GM19043 (cell line): ENCODE measurements at regions not wholly inside any gene's neighbourhood (a gene's known extent, or its start where the extent isn't known, plus 50 kb on each side); places are given as distances from the start of the nearest gene placed in this dataset.
"Not testable (repeated sequence)": the region's sequence is repeated elsewhere in the genome, so short reads cannot be mapped to it uniquely, and the experiment has no call there.

Experiments used
- ATAC-seq: cut with Tn5 transposase; IDR thresholded peaks from one replicate; pipeline ENCODE4 v1.9.1; 2021; ENCODE audit warnings: low read depth; ENCODE audit not compliant: unreplicated experiment

- no peak for ATAC-seq
Measured at GRCh38 chr4:1532549-1533395, 126.5 kb upstream of the NKX1-1 start.

GRCh38 chr4:1531683-1532548 lies 125.7 kb upstream of the NKX1-1 start:
- no peak for ATAC-seq

- no peak for ATAC-seq
Measured at GRCh38 chr4:1530356-1530755, 124.1 kb upstream of the NKX1-1 start.

GRCh38 chr4:1524761-1525160 lies 118.5 kb upstream of the NKX1-1 start:
- no peak for ATAC-seq

GRCh38 chr4:1523907-1524636 lies 117.8 kb upstream of the NKX1-1 start:
- ATAC-seq: no peak

GRCh38 chr4:1523506-1523905 lies 117.3 kb upstream of the NKX1-1 start:
- no peak for ATAC-seq

- no peak for ATAC-seq
Measured at GRCh38 chr4:1523033-1523432, 116.8 kb upstream of the NKX1-1 start.

GRCh38 chr4:1522606-1523005 lies 116.4 kb upstream of the NKX1-1 start:
- ATAC-seq: no peak

GRCh38 chr4:1521821-1522361 lies 115.6 kb upstream of the NKX1-1 start:
- no peak for ATAC-seq

GRCh38 chr4:1520795-1521576 lies 114.7 kb upstream of the NKX1-1 start:
- not testable (repeated sequence) for ATAC-seq

GRCh38 chr4:1519787-1520661 lies 113.8 kb upstream of the NKX1-1 start:
- no peak for ATAC-seq

- no peak for ATAC-seq
Measured at GRCh38 chr4:1518997-1519700, 112.9 kb upstream of the NKX1-1 start.

GRCh38 chr4:1517592-1518411 lies 111.6 kb upstream of the NKX1-1 start:
- no peak for ATAC-seq

- no peak for ATAC-seq
Measured at GRCh38 chr4:1516881-1517480, 110.7 kb upstream of the NKX1-1 start.

GRCh38 chr4:1516261-1516660 lies 110.0 kb upstream of the NKX1-1 start:
- ATAC-seq: no peak

- no peak for ATAC-seq
Measured at GRCh38 chr4:1515763-1516162, 109.5 kb upstream of the NKX1-1 start.

GRCh38 chr4:1515156-1515555 lies 108.9 kb upstream of the NKX1-1 start:
- no peak for ATAC-seq
